CD4-positive, alpha-beta T cell (primary cell): ENCODE measurements at regions not wholly inside any gene's neighbourhood (a gene's known extent, or its start where the extent isn't known, plus 50 kb on each side); places are given as distances from the start of the nearest gene placed in this dataset.

Experiments
- ATAC-seq: fragments of 200-7000 bp; cut with Tn5 transposase; one replicate; pipeline ENCODE4 v1.10.0; 2022; ENCODE audit warnings: mild to moderate bottlenecking; ENCODE audit not compliant: poor library complexity
- CTCF ChIA-PET: fragments of 350-600 bp; sonication (Branson Sonifier 250); formaldehyde crosslinking; loops from one replicate; lab custom pipeline; 2021; ENCODE audit warnings: antibody characterized with exemption, inconsistent platforms; lab: Charles Lee
- POLR2A ChIA-PET: fragments of 350-600 bp; sonication (Branson Sonifier 250); formaldehyde crosslinking; loops from one replicate; lab custom pipeline; 2021; ENCODE audit warnings: antibody characterized with exemption, inconsistent platforms; lab: Charles Lee
- DNase-seq, 14 experiments: peaks; one replicate each; pipeline ENCODE4 v3.0.0-alpha.2; 2013 to 2020; ENCODE audit warnings: mixed read lengths in 2 of 14
- H3K27ac ChIP-seq, 2 donors: one replicate each; pipeline versions ENCODE4 v1.5.1 to v1.7.0; 2013; ENCODE audit warnings: low read length in 2 of 2, low read depth in 1 of 2, mild to moderate bottlenecking in 1 of 2
- H3K27me3 ChIP-seq, 2 experiments: 1 replicate in 1 of 2; 2 replicates in 1 of 2; pipeline versions ENCODE4 v1.6.1 to v1.7.0; 2013; ENCODE audit warnings: low read length in 2 of 2, control low read depth in 1 of 2, mild to moderate bottlenecking in 1 of 2, moderate library complexity in 1 of 2; ENCODE audit not compliant: insufficient read depth in 2 of 2, control insufficient read depth in 1 of 2
- H3K36me3 ChIP-seq: one replicate; pipeline ENCODE4 v1.6.1; 2013; ENCODE audit warnings: low read length, control low read depth; ENCODE audit not compliant: insufficient read depth
- H3K4me1 ChIP-seq: one replicate; pipeline ENCODE4 v1.6.1; 2013; ENCODE audit warnings: low read length, control low read depth; ENCODE audit not compliant: insufficient read depth
- H3K4me3 ChIP-seq: one replicate; pipeline ENCODE4 v1.5.1; 2013; ENCODE audit warnings: mild to moderate bottlenecking, low read length, moderate library complexity
- H3K9me3 ChIP-seq, 2 experiments: 1 replicate in 1 of 2; 2 replicates in 1 of 2; pipeline versions ENCODE4 v1.6.1 to v1.7.0; 2013; ENCODE audit warnings: low read length in 2 of 2, mild to moderate bottlenecking in 2 of 2, control low read depth in 1 of 2, moderate library complexity in 1 of 2; ENCODE audit not compliant: control insufficient read depth in 1 of 2, insufficient read depth in 1 of 2
- H3K27ac Mint-ChIP-seq: one replicate; pipeline ENCODE4 v1.8.0; 2020; ENCODE audit warnings: mixed read lengths
- H3K27me3 Mint-ChIP-seq: one replicate; pipeline ENCODE4 v1.8.0; 2021; ENCODE audit warnings: mixed read lengths
- H3K36me3 Mint-ChIP-seq: one replicate; pipeline ENCODE4 v1.8.0; 2021; ENCODE audit warnings: low read depth, mixed read lengths
- H3K4me1 Mint-ChIP-seq: one replicate; pipeline ENCODE4 v1.8.0; 2021; ENCODE audit warnings: low read depth, mixed read lengths
- H3K4me3 Mint-ChIP-seq: one replicate; pipeline ENCODE4 v1.8.0; 2020; ENCODE audit warnings: mild to moderate bottlenecking, mixed read lengths
- H3K9me3 Mint-ChIP-seq: one replicate; pipeline ENCODE4 v1.8.0; 2020; ENCODE audit warnings: mixed read lengths
- intact Hi-C, 2 experiments: fragments of 100-400 bp; cut with DNase I in 1 of 2; cut with micrococcal nuclease in 1 of 2; formaldehyde crosslinking; loops; one replicate each; pipeline versions ENCODE4 v1.15.1 to v1.9.0; 2023 to 2025; cut with DNase I, micrococcal nuclease
- TF ChIP-seq, protein P1 (sequence below): fragments of 200-600 bp; IDR thresholded peaks from one replicate; pipeline ENCODE4 v1.8.0; 2022; ENCODE audit warnings: antibody characterized with exemption, mild to moderate bottlenecking

DNA sequence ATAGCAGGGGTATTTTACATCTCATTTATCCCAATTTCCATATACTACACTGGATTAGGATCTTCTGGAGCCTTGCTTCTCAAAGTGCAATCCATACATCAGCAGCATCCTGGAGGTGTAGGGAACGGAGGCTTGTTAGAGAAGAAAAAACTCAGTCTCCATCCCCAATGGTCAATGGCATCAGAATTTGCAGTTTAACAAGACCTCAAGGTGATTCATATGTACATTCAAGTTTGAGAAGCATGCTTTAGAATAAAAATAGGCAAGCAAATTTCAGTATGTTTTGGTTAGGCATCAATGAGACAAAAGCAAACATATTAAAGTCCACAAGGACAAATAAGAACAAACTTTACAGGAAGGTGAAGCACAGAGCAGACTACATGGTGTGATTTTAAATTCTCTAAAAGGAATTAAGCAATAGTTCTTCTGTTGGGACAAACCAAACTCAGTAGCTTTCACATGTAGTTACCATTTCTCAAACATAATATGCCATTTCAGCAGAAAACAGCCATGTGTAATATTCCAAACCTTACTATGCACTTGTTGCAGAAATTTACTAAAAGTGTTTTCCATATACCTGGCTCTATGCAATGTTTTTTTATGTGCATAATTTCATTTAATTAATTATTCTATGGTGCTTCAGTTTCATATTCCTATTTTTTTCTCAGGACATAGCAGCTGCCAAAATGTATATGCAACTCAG is 360.3 kb upstream of the NECTIN3 start:
- TF ChIP-seq, protein P1, sequence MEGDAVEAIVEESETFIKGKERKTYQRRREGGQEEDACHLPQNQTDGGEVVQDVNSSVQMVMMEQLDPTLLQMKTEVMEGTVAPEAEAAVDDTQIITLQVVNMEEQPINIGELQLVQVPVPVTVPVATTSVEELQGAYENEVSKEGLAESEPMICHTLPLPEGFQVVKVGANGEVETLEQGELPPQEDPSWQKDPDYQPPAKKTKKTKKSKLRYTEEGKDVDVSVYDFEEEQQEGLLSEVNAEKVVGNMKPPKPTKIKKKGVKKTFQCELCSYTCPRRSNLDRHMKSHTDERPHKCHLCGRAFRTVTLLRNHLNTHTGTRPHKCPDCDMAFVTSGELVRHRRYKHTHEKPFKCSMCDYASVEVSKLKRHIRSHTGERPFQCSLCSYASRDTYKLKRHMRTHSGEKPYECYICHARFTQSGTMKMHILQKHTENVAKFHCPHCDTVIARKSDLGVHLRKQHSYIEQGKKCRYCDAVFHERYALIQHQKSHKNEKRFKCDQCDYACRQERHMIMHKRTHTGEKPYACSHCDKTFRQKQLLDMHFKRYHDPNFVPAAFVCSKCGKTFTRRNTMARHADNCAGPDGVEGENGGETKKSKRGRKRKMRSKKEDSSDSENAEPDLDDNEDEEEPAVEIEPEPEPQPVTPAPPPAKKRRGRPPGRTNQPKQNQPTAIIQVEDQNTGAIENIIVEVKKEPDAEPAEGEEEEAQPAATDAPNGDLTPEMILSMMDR = no peak
- H3K27me3 Mint-ChIP-seq = no peaks in the 10 kb centered on the region
- Histone ChIP-seq H3K27me3 (peaks cover 0 to 3% of the 10 kb centered on the region in 2 experiments), H3K27ac (no peak overlapping the region), H3K36me3 (no peaks in the 10 kb centered on the region), H3K9me3 (no peaks in the 10 kb centered on the region), H3K4me1 (no peaks in the 10 kb centered on the region), H3K4me3 (no peak overlapping the region)
- H3K4me1 Mint-ChIP-seq = no peaks in the 10 kb centered on the region
- intact Hi-C loops = no loop called here
- H3K9me3 Mint-ChIP-seq = no peaks in the 10 kb centered on the region
- DNase-seq (no peak), ATAC-seq (no peak)
- H3K27ac Mint-ChIP-seq = no peak overlapping the region
- CTCF ChIA-PET = no interaction called here
- no peaks in the 10 kb centered on the region for H3K36me3 Mint-ChIP-seq
- H3K4me3 Mint-ChIP-seq = no peak overlapping the region
- POLR2A ChIA-PET = interaction anchor here (0.6 kb wide), 1 partner anchor 706 kb away, joined by 3 read pairs; no protein-coding TSS in a partner anchor

DNA sequence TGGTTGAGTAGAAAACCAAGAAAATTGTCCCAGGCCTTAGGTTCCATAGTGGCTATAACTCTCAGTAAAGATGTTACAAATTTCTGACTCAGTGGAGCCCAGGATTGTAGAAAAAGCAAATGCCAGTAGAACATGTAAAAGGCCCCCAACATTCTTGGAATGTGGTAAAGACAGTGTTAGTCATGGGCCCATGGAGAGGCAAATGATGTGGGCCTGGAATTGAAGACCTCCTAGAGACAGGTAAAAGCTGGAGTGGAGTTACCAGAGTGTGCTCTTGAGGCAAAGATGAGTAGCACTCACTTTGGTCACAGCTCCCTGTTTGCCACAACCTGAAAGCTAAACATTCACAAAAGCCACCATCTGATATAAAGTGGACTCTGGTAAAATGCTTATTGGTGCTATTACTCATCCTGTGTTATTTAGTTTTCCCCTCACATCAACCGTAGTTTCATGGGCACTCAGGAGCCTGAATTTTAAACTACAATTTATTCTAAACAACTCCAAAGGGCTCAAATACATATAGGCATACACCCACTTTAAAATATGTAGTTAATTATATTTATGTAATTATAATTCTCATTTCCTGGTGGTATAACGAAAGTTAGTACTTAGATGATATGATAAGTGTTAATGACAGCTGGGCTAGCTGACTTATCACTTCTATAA is 359.6 kb upstream of the NECTIN3 start:
- no peaks in the 10 kb centered on the region for H3K9me3 Mint-ChIP-seq
- peaks cover 0 to 3% of the 10 kb centered on the region in 2 experiments for H3K27me3 ChIP-seq
- ATAC-seq (no peak), DNase-seq (no peak)
- no peaks in the 10 kb centered on the region for H3K36me3 Mint-ChIP-seq
- H3K4me1 Mint-ChIP-seq = no peaks in the 10 kb centered on the region
- no peak overlapping the region for H3K4me3 ChIP-seq
- no peak overlapping the region for H3K27ac ChIP-seq
- ChIA-PET POLR2A (no interaction called here), CTCF (no interaction called here)
- intact Hi-C loops = no loop called here
- no peaks in the 10 kb centered on the region for H3K27me3 Mint-ChIP-seq
- H3K27ac Mint-ChIP-seq = no peak overlapping the region
- no peaks in the 10 kb centered on the region for H3K9me3 ChIP-seq
- H3K36me3 ChIP-seq = no peaks in the 10 kb centered on the region
- TF ChIP-seq, protein P1 = no peak
- no peak overlapping the region for H3K4me3 Mint-ChIP-seq
- no peaks in the 10 kb centered on the region for H3K4me1 ChIP-seq

DNA sequence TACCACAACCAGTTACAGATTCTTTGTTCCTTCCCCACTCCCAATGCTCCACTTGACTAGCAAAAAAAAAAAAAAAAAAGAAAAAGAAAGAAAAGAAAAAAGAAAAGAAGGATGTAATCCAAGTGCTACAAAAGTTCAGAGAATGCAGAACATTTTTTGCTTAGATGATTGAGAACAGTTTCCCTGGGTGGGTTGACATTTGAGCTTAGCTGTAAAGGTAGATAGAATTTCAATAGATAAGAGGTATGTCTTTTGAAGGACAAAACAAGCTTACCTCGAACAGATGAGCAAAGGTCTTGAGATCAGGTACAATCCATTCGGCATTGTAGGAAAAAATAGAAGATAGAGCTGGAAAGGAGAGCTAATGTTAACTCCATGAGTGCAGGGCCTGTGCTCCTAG is 344.6 kb upstream of the NECTIN3 start:
- Histone ChIP-seq H3K27ac (no peak overlapping the region), H3K36me3 (no peaks in the 10 kb centered on the region), H3K4me1 (no peaks in the 10 kb centered on the region), H3K27me3 (no peaks in the 10 kb centered on the region), H3K4me3 (no peak overlapping the region), H3K9me3 (no peaks in the 10 kb centered on the region)
- H3K27ac Mint-ChIP-seq = no peak overlapping the region
- intact Hi-C loops = no loop called here
- H3K4me1 Mint-ChIP-seq = no peaks in the 10 kb centered on the region
- peaks cover 14% of the 10 kb centered on the region for H3K27me3 Mint-ChIP-seq
- TF ChIP-seq, protein P1 = no peak
- H3K36me3 Mint-ChIP-seq = no peaks in the 10 kb centered on the region
- H3K9me3 Mint-ChIP-seq = no peaks in the 10 kb centered on the region
- ChIA-PET POLR2A (no interaction called here), CTCF (interaction anchor here (0.6 to 2.1 kb wide), 3 partner anchors 10 to 1156 kb away, joined by 3 to 8 read pairs (median 3); no protein-coding TSS in a partner anchor)
- ATAC-seq (no peak), DNase-seq (no peak)
- H3K4me3 Mint-ChIP-seq = no peak overlapping the region
